Calu3 (cell line): ENCODE measurements at regions not wholly inside any gene's neighbourhood (a gene's known extent, or its start where the extent isn't known, plus 50 kb on each side); places are given as distances from the start of the nearest gene placed in this dataset.

Experiments
- BruUV-seq: library from RNA; stranded (reverse); fragments of 400-500 nt; replicated peaks from 2 replicates; lab custom pipeline; 2021; lab: Mats Ljungman, UMichigan
- CTCF ChIA-PET: fragments of 300-600 bp; sonication (Branson Sonifier 250); formaldehyde crosslinking; loops from one replicate; lab custom pipeline; 2022; ENCODE audit warnings: antibody characterized with exemption; lab: Charles Lee
- DNase-seq: peaks from one replicate; pipeline ENCODE4 v3.0.0; 2022
- H3K27ac Mint-ChIP-seq: one replicate; pipeline ENCODE4 v1.8.0; 2022; ENCODE audit warnings: mixed read lengths; ENCODE audit not compliant: unreplicated experiment
- H3K27me3 Mint-ChIP-seq: one replicate; pipeline ENCODE4 v1.8.0; 2022; ENCODE audit warnings: mixed read lengths; ENCODE audit not compliant: unreplicated experiment
- H3K36me3 Mint-ChIP-seq: one replicate; pipeline ENCODE4 v1.8.0; 2022; ENCODE audit warnings: mild to moderate bottlenecking, moderate library complexity, mixed read lengths; ENCODE audit not compliant: insufficient read depth, unreplicated experiment
- H3K4me1 Mint-ChIP-seq: one replicate; pipeline ENCODE4 v1.8.0; 2022; ENCODE audit warnings: mild to moderate bottlenecking, low read depth, mixed read lengths; ENCODE audit not compliant: unreplicated experiment
- H3K4me3 Mint-ChIP-seq: one replicate; pipeline ENCODE4 v1.8.0; 2022; ENCODE audit warnings: mild to moderate bottlenecking, low read depth, moderate library complexity, mixed read lengths; ENCODE audit not compliant: unreplicated experiment
- H3K9me3 Mint-ChIP-seq: one replicate; pipeline ENCODE4 v1.8.0; 2022; ENCODE audit warnings: low read depth, mixed read lengths; ENCODE audit not compliant: unreplicated experiment
- CTCF ChIP-seq: fragments of 200-600 bp; IDR thresholded peaks from one replicate; pipeline ENCODE4 v1.8.0; 2022; ENCODE audit warnings: antibody characterized with exemption; ENCODE audit not compliant: unreplicated experiment
- intact Hi-C: fragments of 100-400 bp; cut with micrococcal nuclease; formaldehyde crosslinking; loops from one replicate; pipeline ENCODE4 v1.10.0; 2022; ENCODE audit not compliant: unreplicated experiment

- Mint-ChIP-seq H3K27me3 (no peaks in the 10 kb centered on the region), H3K27ac (no peak overlapping the region), H3K36me3 (peaks cover 5% of the 10 kb centered on the region), H3K4me1 (peaks cover 74% of the 10 kb centered on the region), H3K9me3 (no peaks in the 10 kb centered on the region), H3K4me3 (no peak overlapping the region)
- TF ChIP-seq CTCF, result no peak
- DNase-seq, result no peak
- no TSS peak for BruUV-seq
- CTCF ChIA-PET, result no interaction called here
- intact Hi-C loops, result no loop called here
These were observed 102.7 kb upstream of the CPEB4 start for GRCh38 chr5:173785400-173785799.

GRCh38 chr5:173785866-173786265 lies 102.3 kb upstream of the CPEB4 start:
- H3K4me1 Mint-ChIP-seq, result peaks cover 74% of the 10 kb centered on the region
- no peak overlapping the region for H3K27ac Mint-ChIP-seq
- no peak for TF ChIP-seq CTCF
- H3K4me3 Mint-ChIP-seq, result no peak overlapping the region
- BruUV-seq, result no TSS peak
- H3K36me3 Mint-ChIP-seq, result peaks cover 5% of the 10 kb centered on the region
- DNase-seq, result no peak
- CTCF ChIA-PET, result no interaction called here
- intact Hi-C loops, result no loop called here
- no peaks in the 10 kb centered on the region for H3K9me3 Mint-ChIP-seq
- no peaks in the 10 kb centered on the region for H3K27me3 Mint-ChIP-seq

- intact Hi-C loops, result no loop called here
- Mint-ChIP-seq H3K4me1 (peaks cover 68% of the 10 kb centered on the region), H3K27me3 (no peaks in the 10 kb centered on the region), H3K36me3 (peaks cover 5% of the 10 kb centered on the region), H3K4me3 (no peak overlapping the region), H3K27ac (no peak overlapping the region), H3K9me3 (no peaks in the 10 kb centered on the region)
- DNase-seq, result no peak
- no TSS peak for BruUV-seq
- TF ChIP-seq CTCF, result no peak
- CTCF ChIA-PET, result no interaction called here
These were observed 101.6 kb upstream of the CPEB4 start for GRCh38 chr5:173786286-173787187.

GRCh38 chr5:173789031-173789920 lies 98.9 kb upstream of the CPEB4 start:
- Mint-ChIP-seq H3K4me3 (no peak overlapping the region), H3K36me3 (peaks cover 5% of the 10 kb centered on the region), H3K27ac (peak overlapping the region; percentile 18), H3K4me1 (peaks cover 68% of the 10 kb centered on the region), H3K9me3 (no peaks in the 10 kb centered on the region), H3K27me3 (no peaks in the 10 kb centered on the region)
- intact Hi-C loops, result no loop called here
- peak; percentile 71 for DNase-seq
- CTCF ChIA-PET, result interaction anchor here (0.7 to 1.8 kb wide), 6 partner anchors 9 to 340 kb away, joined by 3 to 9 read pairs (median 4); partner anchors contain the start of gene CPEB4
- no peak for TF ChIP-seq CTCF
- BruUV-seq, result no TSS peak
